CD14-positive monocyte (primary cell): ENCODE measurements at regions not wholly inside any gene's neighbourhood (a gene's known extent, or its start where the extent isn't known, plus 50 kb on each side); places are given as distances from the start of the nearest gene placed in this dataset.

Source experiments
- DNase-seq, 3 donors: peaks; one replicate each; pipeline ENCODE4 v3.0.0-alpha.2; 2011 to 2022
- H2AFZ ChIP-seq: 2 replicates; pipeline ENCODE4 v1.6.0; 2012; ENCODE audit warnings: mild to moderate bottlenecking, low read depth, low read length, inconsistent platforms; ENCODE audit not compliant: insufficient read depth, poor library complexity, severe bottlenecking
- H3K27ac ChIP-seq, 2 donors: 1 replicate in 1 of 2; 2 replicates in 1 of 2; pipeline ENCODE4 v1.5.1; 2012 to 2013; ENCODE audit warnings: low read length in 2 of 2, control low read depth in 1 of 2, inconsistent platforms in 1 of 2, low read depth in 1 of 2, mild to moderate bottlenecking in 1 of 2
- H3K27me3 ChIP-seq, 2 donors: one replicate each; pipeline versions ENCODE4 v1.6.0 to v1.6.1; 2011 to 2013; ENCODE audit warnings: low read length in 2 of 2; ENCODE audit not compliant: control insufficient read depth in 2 of 2, insufficient read depth in 2 of 2
- H3K36me3 ChIP-seq, 2 donors: replicated peaks in 1 of 2; 1 replicate in 1 of 2; 2 replicates in 1 of 2; pipeline versions ENCODE4 v1.5.1 to v1.6.1; 2012 to 2013; ENCODE audit warnings: low read length in 2 of 2, control low read depth in 1 of 2, inconsistent platforms in 1 of 2, mild to moderate bottlenecking in 1 of 2; ENCODE audit not compliant: insufficient read depth in 2 of 2, control insufficient read depth in 1 of 2
- H3K4me1 ChIP-seq, 2 donors: 1 replicate in 1 of 2; 2 replicates in 1 of 2; pipeline versions ENCODE4 v1.5.1 to v1.6.1; 2012 to 2013; ENCODE audit warnings: low read length in 2 of 2, control low read depth in 1 of 2, inconsistent platforms in 1 of 2, mild to moderate bottlenecking in 1 of 2, moderate library complexity in 1 of 2; ENCODE audit not compliant: insufficient read depth in 2 of 2, control insufficient read depth in 1 of 2
- H3K4me2 ChIP-seq: replicated peaks from 2 replicates; pipeline ENCODE3; 2012; ENCODE audit warnings: low read length, moderate library complexity, mild to moderate bottlenecking; ENCODE audit not compliant: poor library complexity, severe bottlenecking; ENCODE audit errors: extremely low read depth
- H3K4me3 ChIP-seq, 3 experiments: fragments of 200-600 bp in 1 of 3; sonication (generic) in 1 of 3; replicated peaks in 1 of 3; 1 replicate in 2 of 3; 2 replicates in 1 of 3; pipeline ENCODE4 v1.5.1; 2011 to 2013; ENCODE audit warnings: low read length in 3 of 3, mild to moderate bottlenecking in 3 of 3, control low read depth in 2 of 3, low read depth in 2 of 3, inconsistent platforms in 1 of 3, moderate library complexity in 1 of 3
- H3K79me2 ChIP-seq: 2 replicates; pipeline ENCODE4 v1.6.0; 2012; ENCODE audit warnings: mild to moderate bottlenecking, control low read depth, inconsistent platforms, low read length, moderate library complexity; ENCODE audit not compliant: insufficient read depth
- H3K9ac ChIP-seq: 2 replicates; pipeline ENCODE4 v1.6.0; 2017; ENCODE audit warnings: low read length, mild to moderate bottlenecking; ENCODE audit not compliant: insufficient read depth, poor library complexity, severe bottlenecking
- H3K9me3 ChIP-seq, 2 donors: replicated peaks in 1 of 2; 1 replicate in 1 of 2; 2 replicates in 1 of 2; pipeline versions ENCODE4 v1.5.1 to v1.6.1; 2012 to 2013; ENCODE audit warnings: low read length in 2 of 2, control low read depth in 1 of 2; ENCODE audit not compliant: control insufficient read depth in 1 of 2, insufficient read depth in 1 of 2
- H4K20me1 ChIP-seq: 2 replicates; pipeline ENCODE4 v1.6.0; 2012; ENCODE audit warnings: mild to moderate bottlenecking, low read length, control low read depth, moderate library complexity; ENCODE audit not compliant: insufficient read depth
- H3K27ac Mint-ChIP-seq, 7 donors: one replicate each; pipeline ENCODE4 v1.8.0; 2020; ENCODE audit warnings: mild to moderate bottlenecking in 7 of 7, mixed read lengths in 7 of 7, moderate library complexity in 6 of 7, inconsistent platforms in 2 of 7
- H3K27me3 Mint-ChIP-seq, 3 donors: one replicate each; pipeline ENCODE4 v1.8.0; 2021 to 2022; ENCODE audit warnings: low read depth in 3 of 3, mild to moderate bottlenecking in 3 of 3, mixed read lengths in 3 of 3, moderate library complexity in 3 of 3, inconsistent platforms in 1 of 3
- H3K36me3 Mint-ChIP-seq, 2 donors: one replicate each; pipeline ENCODE4 v1.8.0; 2020; ENCODE audit warnings: mixed read lengths in 2 of 2, inconsistent platforms in 1 of 2, mild to moderate bottlenecking in 1 of 2
- H3K4me1 Mint-ChIP-seq: one replicate; pipeline ENCODE4 v1.8.0; 2020; ENCODE audit warnings: mild to moderate bottlenecking, mixed read lengths
- H3K4me3 Mint-ChIP-seq, 2 donors: one replicate each; pipeline ENCODE4 v1.8.0; 2020; ENCODE audit warnings: mild to moderate bottlenecking in 2 of 2, mixed read lengths in 2 of 2, moderate library complexity in 1 of 2
- H3K9me3 Mint-ChIP-seq, 7 donors: one replicate each; pipeline ENCODE4 v1.8.0; 2020 to 2022; ENCODE audit warnings: mixed read lengths in 7 of 7, mild to moderate bottlenecking in 6 of 7, moderate library complexity in 6 of 7, inconsistent platforms in 2 of 7
- WGBS: methylation state at CpG from one replicate; pipeline ENCODE4 v1.1.5; 2013; ENCODE audit warnings: missing lambda C conversion rate; ENCODE audit not compliant: insufficient coverage; 5-methylcytosine and 5-hydroxymethylcytosine counted together
- intact Hi-C, 2 donors: fragments of 100-400 bp; cut with micrococcal nuclease; formaldehyde crosslinking; loops; one replicate each; pipeline versions ENCODE4 v1.15.0 to v1.15.1; 2023
- TF ChIP-seq, protein P1 (sequence below): fragments of 200-600 bp; IDR thresholded peaks from one replicate; pipeline ENCODE4 v1.8.0; 2022; ENCODE audit warnings: antibody characterized with exemption, mild to moderate bottlenecking

DNA sequence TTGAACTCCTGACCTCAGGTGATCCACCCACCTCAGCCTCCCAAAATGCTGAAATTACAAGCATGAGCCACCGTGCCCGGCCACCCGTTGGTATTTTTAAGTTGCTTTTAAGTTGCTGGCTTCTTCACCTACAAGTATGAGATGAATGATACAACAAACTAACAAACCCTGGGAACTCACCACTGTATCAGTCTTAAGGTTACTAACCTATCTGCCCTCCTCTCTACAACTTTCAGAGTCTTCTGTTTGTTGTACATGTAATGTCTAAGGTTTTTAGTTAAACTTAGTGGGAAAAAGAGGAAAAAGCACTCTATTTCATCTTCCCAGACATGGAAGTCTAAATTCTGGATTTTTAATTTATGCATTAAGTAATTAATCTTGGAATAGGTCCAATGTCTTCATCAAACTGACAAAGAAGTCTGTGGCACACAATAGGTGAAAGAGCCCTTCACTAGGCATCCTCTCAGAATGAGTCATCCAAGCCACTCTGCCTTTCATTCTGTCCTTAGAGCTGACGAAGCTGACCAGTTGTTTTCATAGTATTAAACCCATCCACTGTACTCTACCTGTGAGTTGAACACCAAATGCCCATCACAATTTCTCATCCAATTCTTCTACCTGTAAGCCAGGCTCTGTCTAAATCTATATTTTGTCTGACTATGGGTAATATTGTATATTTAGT is 936.1 kb downstream of the TUSC7 start:
- Mint-ChIP-seq H3K27ac (peak overlapping the region in 1 of 7 donors; percentile 50), H3K36me3 (no peaks in the 10 kb centered on the region), H3K4me3 (no peak overlapping the region), H3K4me1 (no peaks in the 10 kb centered on the region), H3K9me3 (peaks cover 0 to 10% (median 4%) of the 10 kb centered on the region in 7 donors), H3K27me3 (peaks cover 0 to 1% (median 0%) of the 10 kb centered on the region in 3 donors)
- no peak overlapping the region for H3K27ac ChIP-seq
- WGBS = no CpG with 5 or more reads among the region's 4 CpGs
- H3K4me1 ChIP-seq = no peaks in the 10 kb centered on the region
- no peaks in the 10 kb centered on the region for H3K27me3 ChIP-seq
- no peak for DNase-seq
- no peak overlapping the region for H3K4me2 ChIP-seq
- intact Hi-C loops = no loop called here
- H3K79me2 ChIP-seq = no peaks in the 10 kb centered on the region
- no peak overlapping the region for H3K4me3 ChIP-seq
- H4K20me1 ChIP-seq = no peaks in the 10 kb centered on the region
- H3K36me3 ChIP-seq = no peaks in the 10 kb centered on the region
- H3K9me3 ChIP-seq = peaks cover 0 to 4% of the 10 kb centered on the region in 2 donors
- TF ChIP-seq, protein P1, sequence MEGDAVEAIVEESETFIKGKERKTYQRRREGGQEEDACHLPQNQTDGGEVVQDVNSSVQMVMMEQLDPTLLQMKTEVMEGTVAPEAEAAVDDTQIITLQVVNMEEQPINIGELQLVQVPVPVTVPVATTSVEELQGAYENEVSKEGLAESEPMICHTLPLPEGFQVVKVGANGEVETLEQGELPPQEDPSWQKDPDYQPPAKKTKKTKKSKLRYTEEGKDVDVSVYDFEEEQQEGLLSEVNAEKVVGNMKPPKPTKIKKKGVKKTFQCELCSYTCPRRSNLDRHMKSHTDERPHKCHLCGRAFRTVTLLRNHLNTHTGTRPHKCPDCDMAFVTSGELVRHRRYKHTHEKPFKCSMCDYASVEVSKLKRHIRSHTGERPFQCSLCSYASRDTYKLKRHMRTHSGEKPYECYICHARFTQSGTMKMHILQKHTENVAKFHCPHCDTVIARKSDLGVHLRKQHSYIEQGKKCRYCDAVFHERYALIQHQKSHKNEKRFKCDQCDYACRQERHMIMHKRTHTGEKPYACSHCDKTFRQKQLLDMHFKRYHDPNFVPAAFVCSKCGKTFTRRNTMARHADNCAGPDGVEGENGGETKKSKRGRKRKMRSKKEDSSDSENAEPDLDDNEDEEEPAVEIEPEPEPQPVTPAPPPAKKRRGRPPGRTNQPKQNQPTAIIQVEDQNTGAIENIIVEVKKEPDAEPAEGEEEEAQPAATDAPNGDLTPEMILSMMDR = no peak
- no peak overlapping the region for H3K9ac ChIP-seq
- H2AFZ ChIP-seq = no peak overlapping the region

DNA sequence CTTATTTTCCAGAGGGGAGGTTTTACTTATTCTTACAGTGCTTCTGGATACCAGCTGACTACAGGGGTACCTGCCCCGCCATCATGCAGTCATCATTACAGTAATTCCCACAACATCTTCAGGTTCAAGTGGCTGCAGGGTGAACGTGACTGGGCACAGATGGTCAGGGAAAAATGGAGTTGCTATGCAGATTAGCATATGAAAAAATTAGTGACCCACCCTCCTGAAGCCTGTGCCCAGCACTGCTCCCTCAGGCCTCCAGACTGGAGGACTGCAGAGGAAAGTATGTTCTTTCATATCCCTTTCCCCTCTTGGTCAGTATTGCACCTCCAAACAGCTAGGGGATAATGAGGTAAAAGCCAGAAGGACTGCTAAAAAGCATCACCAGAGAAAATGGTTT is 937.9 kb downstream of the TUSC7 start:
- H3K27me3 ChIP-seq = no peaks in the 10 kb centered on the region
- H3K4me3 ChIP-seq = no peak overlapping the region
- Mint-ChIP-seq H3K27ac (no peak overlapping the region), H3K27me3 (no peaks in the 10 kb centered on the region), H3K9me3 (peaks cover 0 to 10% (median 3%) of the 10 kb centered on the region in 7 donors), H3K4me3 (no peak overlapping the region), H3K36me3 (no peaks in the 10 kb centered on the region), H3K4me1 (no peaks in the 10 kb centered on the region)
- TF ChIP-seq, protein P1 = no peak
- no peak for DNase-seq
- no peak overlapping the region for H3K27ac ChIP-seq
- H3K9me3 ChIP-seq = peaks cover 0 to 4% of the 10 kb centered on the region in 2 donors
- no peaks in the 10 kb centered on the region for H4K20me1 ChIP-seq
- H3K4me2 ChIP-seq = no peak overlapping the region
- no peaks in the 10 kb centered on the region for H3K4me1 ChIP-seq
- H3K9ac ChIP-seq = no peak overlapping the region
- H3K36me3 ChIP-seq = no peaks in the 10 kb centered on the region
- WGBS = no CpG with 5 or more reads among the region's 2 CpGs
- no peak overlapping the region for H2AFZ ChIP-seq
- intact Hi-C loops = no loop called here
- H3K79me2 ChIP-seq = no peaks in the 10 kb centered on the region
